ENCODE measurements at regions not wholly inside any gene's neighbourhood (a gene's known extent, or its start where the extent isn't known, plus 50 kb on each side); places are given as distances from the start of the nearest gene placed in this dataset.
A peak's percentile ranks its signal among the peaks of the same experiment; 100 is the strongest.

- no peak for DNase-seq (ENCODE audit: low spot score)
Observed at GRCh38 chr1:238191170-238191569, 300.4 kb upstream of the ZP4 start.

- DNase-seq (ENCODE audit: low spot score), result no peak
Observed at GRCh38 chr1:238187575-238187949, 296.8 kb upstream of the ZP4 start.

- no peak for DNase-seq (ENCODE audit: low spot score)
Observed at GRCh38 chr1:238186887-238187574, 296.3 kb upstream of the ZP4 start.

- DNase-seq (ENCODE audit: low spot score), result peak; percentile 78
Observed at GRCh38 chr1:238177960-238178645, 287.4 kb upstream of the ZP4 start.

- DNase-seq (ENCODE audit: low spot score), result no peak
Observed at GRCh38 chr1:238177351-238177750, 286.6 kb upstream of the ZP4 start.

GRCh38 chr1:238176441-238176840 lies 285.7 kb upstream of the ZP4 start:
- no peak for DNase-seq (ENCODE audit: low spot score)

GRCh38 chr1:238171985-238172384 lies 281.3 kb upstream of the ZP4 start:
- no peak for DNase-seq (ENCODE audit: low spot score)

GRCh38 chr1:238161955-238162354 lies 271.2 kb upstream of the ZP4 start:
- no peak for DNase-seq (ENCODE audit: low spot score)

- DNase-seq (ENCODE audit: low spot score), result no peak
Observed at GRCh38 chr1:238153939-238154338, 263.2 kb upstream of the ZP4 start.

GRCh38 chr1:238153253-238153652 lies 262.5 kb upstream of the ZP4 start:
- no peak for DNase-seq (ENCODE audit: low spot score)

GRCh38 chr1:238152119-238152518 lies 261.4 kb upstream of the ZP4 start:
- no peak for DNase-seq (ENCODE audit: low spot score)

- no peak for DNase-seq (ENCODE audit: low spot score)
Observed at GRCh38 chr1:238143038-238143437, 252.3 kb upstream of the ZP4 start.

GRCh38 chr1:238141353-238141752 lies 250.6 kb upstream of the ZP4 start:
- no peak for DNase-seq (ENCODE audit: low spot score)

GRCh38 chr1:238139713-238140112 lies 249.0 kb upstream of the ZP4 start:
- no peak for DNase-seq (ENCODE audit: low spot score)

GRCh38 chr1:238138059-238138626 lies 247.4 kb upstream of the ZP4 start:
- DNase-seq (ENCODE audit: low spot score), result no peak

- DNase-seq (ENCODE audit: low spot score), result no peak
Observed at GRCh38 chr1:238135708-238136664, 245.3 kb upstream of the ZP4 start.

- DNase-seq (ENCODE audit: low spot score), result no peak
Observed at GRCh38 chr1:238129677-238130076, 239.0 kb upstream of the ZP4 start.

- no peak for DNase-seq (ENCODE audit: low spot score)
Observed at GRCh38 chr1:238123201-238123600, 232.5 kb upstream of the ZP4 start.

GRCh38 chr1:238119861-238120260 lies 229.1 kb upstream of the ZP4 start:
- no peak for DNase-seq (ENCODE audit: low spot score)

- DNase-seq (ENCODE audit: low spot score), result no peak
Observed at GRCh38 chr1:238119060-238119459, 228.3 kb upstream of the ZP4 start.

GRCh38 chr1:238115852-238116251 lies 225.1 kb upstream of the ZP4 start:
- no peak for DNase-seq (ENCODE audit: low spot score)

GRCh38 chr1:238112952-238113621 lies 222.4 kb upstream of the ZP4 start:
- DNase-seq (ENCODE audit: low spot score), result no peak

All from COLO829 (cell line).